C1 segment of cervical spinal cord (tissue), 14 donors: ENCODE measurements at regions not wholly inside any gene's neighbourhood (a gene's known extent, or its start where the extent isn't known, plus 50 kb on each side); places are given as distances from the start of the nearest gene placed in this dataset.
A peak's percentile ranks its signal among the peaks of the same experiment; 100 is the strongest.
"Not testable (repeated sequence)": the region's sequence is repeated elsewhere in the genome, so short reads cannot be mapped to it uniquely, and the experiment has no call there.

ENCODE experiments used
- DNase-seq, 14 donors: peaks; one replicate each; lab custom pipeline; 2025; lab: John Stamatoyannopoulos, UW

- no peak for DNase-seq
These were observed 350.4 kb upstream of the CLINT1 start for GRCh38 chr5:158209219-158209908.

- no peak for DNase-seq
These were observed 348.8 kb upstream of the CLINT1 start for GRCh38 chr5:158207733-158208132.

GRCh38 chr5:158205992-158206391, 347.0 kb upstream of the CLINT1 start:
- DNase-seq: no peak

GRCh38 chr5:158203261-158203660, 344.3 kb upstream of the CLINT1 start:
- DNase-seq: no peak

GRCh38 chr5:158202801-158203200, 343.9 kb upstream of the CLINT1 start:
- no peak for DNase-seq

- no peak for DNase-seq
These were observed 341.7 kb upstream of the CLINT1 start for GRCh38 chr5:158200619-158201018.

- DNase-seq: no peak
These were observed 339.7 kb upstream of the CLINT1 start for GRCh38 chr5:158198636-158199035.

GRCh38 chr5:158195416-158196210, 336.7 kb upstream of the CLINT1 start:
- DNase-seq: no peak

- no peak for DNase-seq
These were observed 335.6 kb upstream of the CLINT1 start for GRCh38 chr5:158194561-158194976.

- DNase-seq: not testable (repeated sequence)
These were observed 334.4 kb upstream of the CLINT1 start for GRCh38 chr5:158193395-158193794.

- DNase-seq: no peak
These were observed 321.5 kb upstream of the CLINT1 start for GRCh38 chr5:158180407-158180806.

GRCh38 chr5:158179271-158179670, 320.3 kb upstream of the CLINT1 start:
- no peak for DNase-seq

GRCh38 chr5:158178535-158178934, 319.6 kb upstream of the CLINT1 start:
- DNase-seq: no peak

GRCh38 chr5:158177146-158177545, 318.2 kb upstream of the CLINT1 start:
- DNase-seq: no peak

- no peak for DNase-seq
These were observed 317.1 kb upstream of the CLINT1 start for GRCh38 chr5:158175934-158176481.

GRCh38 chr5:158174918-158175851, 316.2 kb upstream of the CLINT1 start:
- peak in 11 of 14 donors; percentile 4 to 50 (median 29) for DNase-seq

GRCh38 chr5:158174026-158174425, 315.1 kb upstream of the CLINT1 start:
- DNase-seq: no peak

- no peak for DNase-seq
These were observed 313.1 kb upstream of the CLINT1 start for GRCh38 chr5:158172005-158172404.

GRCh38 chr5:158170534-158170933, 311.6 kb upstream of the CLINT1 start:
- DNase-seq: no peak

GRCh38 chr5:158170060-158170459, 311.1 kb upstream of the CLINT1 start:
- DNase-seq: no peak

- no peak for DNase-seq
These were observed 307.5 kb upstream of the CLINT1 start for GRCh38 chr5:158166424-158166823.

GRCh38 chr5:158165647-158166046, 306.7 kb upstream of the CLINT1 start:
- no peak for DNase-seq
